ENCODE measurements at regions not wholly inside any gene's neighbourhood (a gene's known extent, or its start where the extent isn't known, plus 50 kb on each side); places are given as distances from the start of the nearest gene placed in this dataset.

DNA sequence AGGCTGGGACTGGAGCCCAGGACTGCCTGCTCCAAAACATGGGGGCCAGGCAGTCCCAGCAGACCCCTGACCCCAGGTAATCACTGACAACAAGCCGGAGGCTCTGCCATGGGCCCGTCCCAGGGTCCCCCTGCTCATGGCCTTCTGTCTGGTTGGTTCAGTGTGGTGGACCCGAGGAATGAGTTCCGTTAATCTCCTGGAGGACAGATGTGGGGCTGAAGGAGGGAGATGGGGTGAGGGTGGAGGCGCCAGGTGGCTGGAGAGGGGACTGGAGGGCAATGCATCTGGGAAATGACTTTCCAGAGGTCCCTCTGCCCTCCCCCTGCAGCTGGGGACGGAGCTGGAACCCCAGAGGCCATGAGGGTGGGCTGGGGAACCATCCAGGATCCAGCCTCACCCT lies 103.2 kb downstream of the EBNA1BP2 start:
- DNase-seq = no peak
- H2BK120ac ChIP-seq (ENCODE audit: low read depth, low read length) = peak overlapping the region; percentile 3
- H3K79me1 ChIP-seq (ENCODE audit: low read length) = no peaks in the 10 kb centered on the region
- H3K4ac ChIP-seq (ENCODE audit: low read depth, low read length) = peak overlapping the region; percentile 66
- peak overlapping the region; percentile 25 for H3K27ac ChIP-seq (ENCODE audit: low read depth, low read length)
- H2AK5ac ChIP-seq (ENCODE audit: low read length) = no peak overlapping the region
- H3K79me2 ChIP-seq (ENCODE audit: control insufficient read depth, insufficient read depth, low read length) = no peaks in the 10 kb centered on the region
- peak overlapping the region; percentile 71 for H3K18ac ChIP-seq (ENCODE audit: low read length)
- no peak overlapping the region for H3K4me3 ChIP-seq (ENCODE audit: low read length)
- H4K5ac ChIP-seq (ENCODE audit: low read length) = no peak overlapping the region
- H3K27me3 ChIP-seq (ENCODE audit: insufficient read depth, low read length, poor library complexity) = no peaks in the 10 kb centered on the region
- H3K23ac ChIP-seq (ENCODE audit: low read length) = no peak overlapping the region
- no peak overlapping the region for H2BK15ac ChIP-seq (replicated peaks; ENCODE audit: low read depth)
- H3K9ac ChIP-seq (ENCODE audit: low read length) = no peak overlapping the region
- peak overlapping the region; percentile 58 for H2BK5ac ChIP-seq (ENCODE audit: low read length)
- H3K4me2 ChIP-seq (ENCODE audit: low read length) = no peak overlapping the region
- no peak overlapping the region for H4K8ac ChIP-seq (ENCODE audit: low read depth, low read length)
- no peaks in the 10 kb centered on the region for H3K36me3 ChIP-seq (ENCODE audit: control insufficient read depth, insufficient read depth, low read length)
- H3K4me1 ChIP-seq (ENCODE audit: control insufficient read depth, low read depth, low read length) = peaks cover 3% of the 10 kb centered on the region
- WGBS (ENCODE audit: extremely low coverage, insufficient coverage, low lambda C conversion rate) = no CpG with 5 or more reads among the region's 6 CpGs
- H3K56ac ChIP-seq (ENCODE audit: low read length) = peak overlapping the region; percentile 90

- WGBS (ENCODE audit: extremely low coverage, insufficient coverage, low lambda C conversion rate) = no CpG with 5 or more reads among the region's 60 CpGs
- Histone ChIP-seq H3K4ac (ENCODE audit: low read depth, low read length) (peak overlapping the region; percentile 66), H3K23ac (ENCODE audit: low read length) (no peak overlapping the region), H3K27me3 (ENCODE audit: insufficient read depth, low read length, poor library complexity) (no peaks in the 10 kb centered on the region), H3K27ac (ENCODE audit: low read depth, low read length) (no peak overlapping the region), H3K18ac (ENCODE audit: low read length) (peak overlapping the region; percentile 71), H4K5ac (ENCODE audit: low read length) (peak overlapping the region; percentile 61), H3K4me1 (ENCODE audit: control insufficient read depth, low read depth, low read length) (peaks cover 3% of the 10 kb centered on the region), H2AK5ac (ENCODE audit: low read length) (peak overlapping the region; percentile 83), H2BK120ac (ENCODE audit: low read depth, low read length) (peak overlapping the region; percentile 83), H2BK15ac (replicated peaks; ENCODE audit: low read depth) (no peak overlapping the region), H3K9ac (ENCODE audit: low read length) (peak overlapping the region; percentile 49), H3K56ac (ENCODE audit: low read length) (peak overlapping the region; percentile 90), H4K8ac (ENCODE audit: low read depth, low read length) (no peak overlapping the region), H3K4me3 (ENCODE audit: low read length) (no peak overlapping the region), H3K79me1 (ENCODE audit: low read length) (no peaks in the 10 kb centered on the region), H2BK5ac (ENCODE audit: low read length) (peak overlapping the region; percentile 63), H3K36me3 (ENCODE audit: control insufficient read depth, insufficient read depth, low read length) (no peaks in the 10 kb centered on the region), H3K79me2 (ENCODE audit: control insufficient read depth, insufficient read depth, low read length) (no peaks in the 10 kb centered on the region), H3K4me2 (ENCODE audit: low read length) (no peak overlapping the region)
- DNase-seq = no peak
Measured at GRCh38 chr1:43067977-43068751, 103.9 kb downstream of the EBNA1BP2 start.

GRCh38 chr1:43067233-43067745 lies 104.8 kb downstream of the EBNA1BP2 start:
- H3K27ac ChIP-seq (ENCODE audit: low read depth, low read length) = no peak overlapping the region
- H2AK5ac ChIP-seq (ENCODE audit: low read length) = peak overlapping the region; percentile 83
- no CpG with 5 or more reads among the region's 6 CpGs for WGBS (ENCODE audit: extremely low coverage, insufficient coverage, low lambda C conversion rate)
- peaks cover 6% of the 10 kb centered on the region for H3K4me1 ChIP-seq (ENCODE audit: control insufficient read depth, low read depth, low read length)
- no peak for DNase-seq
- peak overlapping the region; percentile 71 for H3K18ac ChIP-seq (ENCODE audit: low read length)
- H3K4ac ChIP-seq (ENCODE audit: low read depth, low read length) = no peak overlapping the region
- H3K79me1 ChIP-seq (ENCODE audit: low read length) = no peaks in the 10 kb centered on the region
- no peaks in the 10 kb centered on the region for H3K79me2 ChIP-seq (ENCODE audit: control insufficient read depth, insufficient read depth, low read length)
- H3K9ac ChIP-seq (ENCODE audit: low read length) = no peak overlapping the region
- H3K56ac ChIP-seq (ENCODE audit: low read length) = peak overlapping the region; percentile 85
- no peak overlapping the region for H3K23ac ChIP-seq (ENCODE audit: low read length)
- no peak overlapping the region for H2BK15ac ChIP-seq (replicated peaks; ENCODE audit: low read depth)
- no peak overlapping the region for H4K8ac ChIP-seq (ENCODE audit: low read depth, low read length)
- H3K27me3 ChIP-seq (ENCODE audit: insufficient read depth, low read length, poor library complexity) = no peaks in the 10 kb centered on the region
- H3K4me3 ChIP-seq (ENCODE audit: low read length) = no peak overlapping the region
- no peak overlapping the region for H4K5ac ChIP-seq (ENCODE audit: low read length)
- H2BK5ac ChIP-seq (ENCODE audit: low read length) = peak overlapping the region; percentile 43
- no peaks in the 10 kb centered on the region for H3K36me3 ChIP-seq (ENCODE audit: control insufficient read depth, insufficient read depth, low read length)
- H2BK120ac ChIP-seq (ENCODE audit: low read depth, low read length) = no peak overlapping the region
- no peak overlapping the region for H3K4me2 ChIP-seq (ENCODE audit: low read length)

DNA sequence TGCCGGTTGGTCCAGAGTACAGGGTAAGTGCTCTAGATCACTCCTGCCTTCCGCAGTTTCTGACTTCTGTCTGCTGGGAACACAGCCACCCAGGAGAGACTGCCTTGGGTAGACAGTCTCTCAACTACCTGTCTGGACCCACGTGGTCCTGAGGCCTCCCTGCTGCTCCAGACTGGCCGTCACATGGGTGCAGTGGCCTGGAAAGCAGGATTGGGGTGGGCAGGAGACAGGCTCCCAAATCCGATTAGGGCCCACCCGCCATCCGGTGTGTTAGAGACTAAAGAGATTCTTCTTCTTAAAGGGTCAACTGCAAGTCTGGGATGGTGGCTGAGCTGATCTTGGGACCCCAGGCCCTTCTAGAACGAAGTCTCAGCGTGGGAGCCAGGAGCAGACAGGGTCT lies 105.5 kb downstream of the EBNA1BP2 start:
- WGBS (ENCODE audit: extremely low coverage, insufficient coverage, low lambda C conversion rate) = no CpG with 5 or more reads among the region's 9 CpGs
- H3K27me3 ChIP-seq (ENCODE audit: insufficient read depth, low read length, poor library complexity) = no peaks in the 10 kb centered on the region
- no peak overlapping the region for H3K9ac ChIP-seq (ENCODE audit: low read length)

GRCh38 chr1:43065616-43066399 lies 106.3 kb downstream of the EBNA1BP2 start:
- Histone ChIP-seq H3K4ac (ENCODE audit: low read depth, low read length) (no peak overlapping the region), H2BK5ac (ENCODE audit: low read length) (no peak overlapping the region), H3K4me1 (ENCODE audit: control insufficient read depth, low read depth, low read length) (peaks cover 8% of the 10 kb centered on the region), H2BK15ac (replicated peaks; ENCODE audit: low read depth) (no peak overlapping the region), H3K4me2 (ENCODE audit: low read length) (no peak overlapping the region), H3K79me1 (ENCODE audit: low read length) (no peaks in the 10 kb centered on the region), H3K23ac (ENCODE audit: low read length) (no peak overlapping the region), H3K27ac (ENCODE audit: low read depth, low read length) (no peak overlapping the region), H3K18ac (ENCODE audit: low read length) (no peak overlapping the region), H3K36me3 (ENCODE audit: control insufficient read depth, insufficient read depth, low read length) (no peaks in the 10 kb centered on the region), H3K79me2 (ENCODE audit: control insufficient read depth, insufficient read depth, low read length) (no peaks in the 10 kb centered on the region), H3K56ac (ENCODE audit: low read length) (no peak overlapping the region), H3K4me3 (ENCODE audit: low read length) (no peak overlapping the region), H3K27me3 (ENCODE audit: insufficient read depth, low read length, poor library complexity) (no peaks in the 10 kb centered on the region), H4K8ac (ENCODE audit: low read depth, low read length) (no peak overlapping the region), H2BK120ac (ENCODE audit: low read depth, low read length) (no peak overlapping the region), H4K5ac (ENCODE audit: low read length) (no peak overlapping the region), H3K9ac (ENCODE audit: low read length) (no peak overlapping the region), H2AK5ac (ENCODE audit: low read length) (peak overlapping the region; percentile 86)
- no CpG with 5 or more reads among the region's 13 CpGs for WGBS (ENCODE audit: extremely low coverage, insufficient coverage, low lambda C conversion rate)
- DNase-seq = no peak

More for the DNA sequence above, 105.5 kb downstream of the EBNA1BP2 start:
- Histone ChIP-seq H3K27ac (ENCODE audit: low read depth, low read length) (no peak overlapping the region), H3K4me3 (ENCODE audit: low read length) (no peak overlapping the region), H2BK15ac (replicated peaks; ENCODE audit: low read depth) (no peak overlapping the region), H3K36me3 (ENCODE audit: control insufficient read depth, insufficient read depth, low read length) (no peaks in the 10 kb centered on the region), H3K23ac (ENCODE audit: low read length) (no peak overlapping the region), H3K18ac (ENCODE audit: low read length) (no peak overlapping the region), H3K4me2 (ENCODE audit: low read length) (no peak overlapping the region), H4K8ac (ENCODE audit: low read depth, low read length) (no peak overlapping the region), H3K4me1 (ENCODE audit: control insufficient read depth, low read depth, low read length) (peaks cover 8% of the 10 kb centered on the region), H4K5ac (ENCODE audit: low read length) (no peak overlapping the region), H3K56ac (ENCODE audit: low read length) (peak overlapping the region; percentile 51), H2BK5ac (ENCODE audit: low read length) (peak overlapping the region; percentile 12), H3K79me1 (ENCODE audit: low read length) (no peaks in the 10 kb centered on the region), H2BK120ac (ENCODE audit: low read depth, low read length) (no peak overlapping the region), H3K79me2 (ENCODE audit: control insufficient read depth, insufficient read depth, low read length) (no peaks in the 10 kb centered on the region), H3K4ac (ENCODE audit: low read depth, low read length) (no peak overlapping the region), H2AK5ac (ENCODE audit: low read length) (peak overlapping the region; percentile 83)
- DNase-seq = no peak
